OCI-LY3 (cell line): ENCODE measurements at regions not wholly inside any gene's neighbourhood (a gene's known extent, or its start where the extent isn't known, plus 50 kb on each side); places are given as distances from the start of the nearest gene placed in this dataset.

ENCODE experiments used
- CTCF ChIP-seq: fragments of 200-600, 300-600 bp; sonication (generic); IDR thresholded peaks from 2 replicates; pipeline ENCODE4 v1.5.1; 2014; ENCODE audit warnings: antibody characterized with exemption, low read length, low read depth
- EZH2phosphoT487 ChIP-seq: fragments of 200-600 bp; shearing (Covaris generic); IDR thresholded peaks from 2 replicates; pipeline ENCODE4 v1.6.1; 2018; ENCODE audit warnings: antibody characterized with exemption, mixed run types, low read depth

GRCh38 chr4:53931461-53931961 is 132.9 kb downstream of the CHIC2 start:
- TF ChIP-seq CTCF (no peak), EZH2phosphoT487 (no peak)
